ENCODE measurements at regions not wholly inside any gene's neighbourhood (a gene's known extent, or its start where the extent isn't known, plus 50 kb on each side); places are given as distances from the start of the nearest gene placed in this dataset.

DNA sequence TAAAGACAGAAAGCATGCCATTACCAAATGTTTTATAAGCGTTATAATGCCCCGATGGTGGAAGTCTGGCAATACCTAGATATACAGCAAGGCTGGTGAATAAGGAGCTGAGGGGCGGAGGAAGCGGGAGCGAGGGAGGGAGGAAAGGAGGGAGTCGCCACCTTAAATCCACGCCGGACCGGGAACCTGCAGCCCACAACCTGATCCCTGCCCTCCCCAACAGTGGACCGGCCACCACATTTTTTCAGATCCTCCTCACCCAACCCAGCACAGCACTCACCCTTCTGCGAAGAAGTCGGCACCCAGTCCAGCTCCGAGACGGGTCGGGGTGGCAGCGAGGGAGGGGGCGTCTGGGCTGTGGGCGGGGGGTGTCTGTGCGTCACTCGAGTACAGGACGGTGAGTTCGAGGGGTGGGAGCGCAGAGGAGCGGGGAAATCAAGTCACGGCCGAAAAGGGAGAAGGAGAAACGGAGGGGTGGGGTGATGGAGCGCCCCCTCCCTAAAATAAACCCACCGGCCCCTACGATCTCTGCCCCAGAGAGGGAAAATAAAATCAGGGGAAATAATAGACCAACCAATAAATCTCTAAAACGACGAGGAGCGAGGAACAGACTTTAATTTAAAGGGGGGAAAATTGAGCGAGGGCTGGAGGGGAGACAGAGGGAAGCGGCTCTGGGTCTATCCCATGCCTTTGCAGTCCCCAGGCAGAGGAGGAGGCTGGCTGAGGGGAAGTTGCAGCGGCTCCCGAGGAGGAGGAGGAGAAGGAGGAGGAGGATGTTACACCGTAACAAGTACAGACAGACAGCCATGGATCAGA, 96.5 kb upstream of the SERTAD2 start:
- TF ChIP-seq, protein P1, sequence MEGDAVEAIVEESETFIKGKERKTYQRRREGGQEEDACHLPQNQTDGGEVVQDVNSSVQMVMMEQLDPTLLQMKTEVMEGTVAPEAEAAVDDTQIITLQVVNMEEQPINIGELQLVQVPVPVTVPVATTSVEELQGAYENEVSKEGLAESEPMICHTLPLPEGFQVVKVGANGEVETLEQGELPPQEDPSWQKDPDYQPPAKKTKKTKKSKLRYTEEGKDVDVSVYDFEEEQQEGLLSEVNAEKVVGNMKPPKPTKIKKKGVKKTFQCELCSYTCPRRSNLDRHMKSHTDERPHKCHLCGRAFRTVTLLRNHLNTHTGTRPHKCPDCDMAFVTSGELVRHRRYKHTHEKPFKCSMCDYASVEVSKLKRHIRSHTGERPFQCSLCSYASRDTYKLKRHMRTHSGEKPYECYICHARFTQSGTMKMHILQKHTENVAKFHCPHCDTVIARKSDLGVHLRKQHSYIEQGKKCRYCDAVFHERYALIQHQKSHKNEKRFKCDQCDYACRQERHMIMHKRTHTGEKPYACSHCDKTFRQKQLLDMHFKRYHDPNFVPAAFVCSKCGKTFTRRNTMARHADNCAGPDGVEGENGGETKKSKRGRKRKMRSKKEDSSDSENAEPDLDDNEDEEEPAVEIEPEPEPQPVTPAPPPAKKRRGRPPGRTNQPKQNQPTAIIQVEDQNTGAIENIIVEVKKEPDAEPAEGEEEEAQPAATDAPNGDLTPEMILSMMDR (IDR thresholded peaks at IDR 0.05) = peak in 1 of 3 experiments; percentile 25
- TF ChIP-seq POLR2AphosphoS5 (IDR thresholded peaks at IDR 0.05; ENCODE audit: insufficient read depth in 1 of 2, low read depth in 1 of 2) = no peak
- no peak for TF ChIP-seq POLR2A (IDR thresholded peaks at IDR 0.05)
